ENCODE measurements at regions not wholly inside any gene's neighbourhood (a gene's known extent, or its start where the extent isn't known, plus 50 kb on each side); places are given as distances from the start of the nearest gene placed in this dataset.

- peaks cover 18% of the 10 kb centered on the region for H3K4me1 ChIP-seq (ENCODE audit: insufficient read depth, low read length)
- BruUV-seq (replicated peaks): no TSS peak
- no peaks in the 10 kb centered on the region for H4K20me1 ChIP-seq (ENCODE audit: low read length)
- H3K36me3 ChIP-seq (ENCODE audit: low read depth, low read length): no peaks in the 10 kb centered on the region
- no peak overlapping the region for H3K4me3 ChIP-seq (ENCODE audit: low read length)
- H3K4me2 ChIP-seq (ENCODE audit: low read length): no peak overlapping the region
- no peaks in the 10 kb centered on the region for H3K9me3 ChIP-seq (ENCODE audit: low read length)
- intact Hi-C loops (cut with micrococcal nuclease): no loop called here
- H3K9me2 ChIP-seq (replicated peaks; ENCODE audit: low read length): no peaks in the 10 kb centered on the region
- ChIA-PET POLR2A (ENCODE audit: unreplicated experiment) (no interaction called here), CTCF (no interaction called here)
- no peak for TF ChIP-seq EZH2 (IDR thresholded peaks at IDR 0.05; ENCODE audit: low read length, unreplicated experiment)
- no peak for TF ChIP-seq EZH2phosphoT487 (IDR thresholded peaks at IDR 0.05; ENCODE audit: borderline replicate concordance, low read length)
- no peak for TF ChIP-seq CTCF (conservative IDR thresholded peaks at IDR 0.05; ENCODE audit: low read depth, low read length)
- H2AFZ ChIP-seq (ENCODE audit: low read length): no peak overlapping the region
- DNase-seq: no peak
- no peak overlapping the region for H3K27ac ChIP-seq (ENCODE audit: low read length)
- H3K9ac ChIP-seq (ENCODE audit: low read length): no peak overlapping the region
- no peak for ATAC-seq
- no peaks in the 10 kb centered on the region for H3K27me3 ChIP-seq (ENCODE audit: low read length)
- H3F3A ChIP-seq (ENCODE audit: low read length, unreplicated experiment): no peaks in the 10 kb centered on the region
- no peaks in the 10 kb centered on the region for H3K79me2 ChIP-seq (ENCODE audit: low read length)
These were observed 215.3 kb downstream of the TTC32 start for GRCh38 chr2:19686439-19686838.

DNA sequence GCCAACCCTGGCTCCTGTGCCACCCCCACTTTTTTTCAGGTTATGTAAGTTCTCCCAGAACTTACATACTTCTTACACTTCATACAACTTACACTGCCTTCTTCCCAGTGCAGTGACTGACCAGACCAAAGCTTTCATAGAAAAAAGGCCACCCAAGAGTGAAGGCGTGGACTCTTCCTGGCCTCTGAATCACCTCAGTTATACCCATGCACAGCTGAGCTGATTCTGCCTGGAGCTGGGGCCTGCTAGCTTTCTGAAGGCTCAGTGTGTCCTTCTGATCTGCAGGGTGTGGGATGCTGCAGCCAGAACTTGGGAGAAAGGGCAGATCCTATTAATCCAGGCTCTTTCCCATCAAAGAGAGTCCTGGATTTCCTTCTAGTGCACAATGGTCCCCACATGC is 216.1 kb downstream of the TTC32 start:
- no peaks in the 10 kb centered on the region for H3F3A ChIP-seq (ENCODE audit: low read length, unreplicated experiment)
- H3K4me2 ChIP-seq (ENCODE audit: low read length): no peak overlapping the region
- BruUV-seq (replicated peaks): no TSS peak
- H3K4me3 ChIP-seq (ENCODE audit: low read length): no peak overlapping the region
- no peaks in the 10 kb centered on the region for H4K20me1 ChIP-seq (ENCODE audit: low read length)
- no peaks in the 10 kb centered on the region for H3K9me3 ChIP-seq (ENCODE audit: low read length)
- ATAC-seq: peak; percentile 63
- no peaks in the 10 kb centered on the region for H3K27me3 ChIP-seq (ENCODE audit: low read length)
- no peaks in the 10 kb centered on the region for H3K36me3 ChIP-seq (ENCODE audit: low read depth, low read length)
- H3K79me2 ChIP-seq (ENCODE audit: low read length): no peaks in the 10 kb centered on the region
- peaks cover 18% of the 10 kb centered on the region for H3K4me1 ChIP-seq (ENCODE audit: insufficient read depth, low read length)
- ChIA-PET POLR2A (ENCODE audit: unreplicated experiment) (interaction anchor here (0.6 kb wide), 1 partner anchor 227 kb away, joined by 3 read pairs; no protein-coding TSS in a partner anchor), CTCF (no interaction called here)
- no peak overlapping the region for H3K27ac ChIP-seq (ENCODE audit: low read length)
- intact Hi-C loops (cut with micrococcal nuclease): no loop called here
- H3K9ac ChIP-seq (ENCODE audit: low read length): no peak overlapping the region
- no peak for DNase-seq
- TF ChIP-seq EZH2 (IDR thresholded peaks at IDR 0.05; ENCODE audit: low read length, unreplicated experiment) (no peak), EZH2phosphoT487 (IDR thresholded peaks at IDR 0.05; ENCODE audit: borderline replicate concordance, low read length) (no peak), CTCF (conservative IDR thresholded peaks at IDR 0.05; ENCODE audit: low read depth, low read length) (no peak)
- no peak overlapping the region for H2AFZ ChIP-seq (ENCODE audit: low read length)
- H3K9me2 ChIP-seq (replicated peaks; ENCODE audit: low read length): no peaks in the 10 kb centered on the region

DNA sequence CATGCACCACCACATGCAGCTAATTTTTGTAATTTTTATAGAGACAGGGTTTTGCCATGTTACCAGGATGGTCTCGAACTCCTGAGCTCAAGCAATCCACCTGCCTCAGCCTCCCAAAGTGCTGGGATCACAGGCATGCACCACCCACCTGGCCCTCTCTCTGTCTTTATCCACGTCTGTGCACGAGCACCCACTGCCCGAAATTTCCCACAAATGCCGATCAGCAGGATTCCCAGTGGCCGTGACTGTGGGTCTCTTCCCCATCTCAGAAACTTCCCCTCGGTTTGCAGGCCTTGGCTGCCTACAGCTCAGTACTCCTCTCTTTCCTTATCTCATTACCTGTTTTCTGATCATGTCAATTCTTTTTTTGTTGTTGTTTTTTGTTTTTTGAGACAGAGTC is 217.3 kb downstream of the TTC32 start:
- Histone ChIP-seq H2AFZ (ENCODE audit: low read length) (no peak overlapping the region), H3K4me3 (ENCODE audit: low read length) (no peak overlapping the region), H3K9ac (ENCODE audit: low read length) (no peak overlapping the region), H3K79me2 (ENCODE audit: low read length) (no peaks in the 10 kb centered on the region), H3K9me3 (ENCODE audit: low read length) (no peaks in the 10 kb centered on the region), H3K4me1 (ENCODE audit: insufficient read depth, low read length) (peaks cover 18% of the 10 kb centered on the region), H4K20me1 (ENCODE audit: low read length) (no peaks in the 10 kb centered on the region), H3K27me3 (ENCODE audit: low read length) (no peaks in the 10 kb centered on the region), H3K27ac (ENCODE audit: low read length) (no peak overlapping the region), H3K36me3 (ENCODE audit: low read depth, low read length) (no peaks in the 10 kb centered on the region), H3K9me2 (replicated peaks; ENCODE audit: low read length) (no peaks in the 10 kb centered on the region), H3F3A (ENCODE audit: low read length, unreplicated experiment) (no peaks in the 10 kb centered on the region), H3K4me2 (ENCODE audit: low read length) (no peak overlapping the region)
- TF ChIP-seq EZH2 (IDR thresholded peaks at IDR 0.05; ENCODE audit: low read length, unreplicated experiment) (no peak), EZH2phosphoT487 (IDR thresholded peaks at IDR 0.05; ENCODE audit: borderline replicate concordance, low read length) (no peak), CTCF (conservative IDR thresholded peaks at IDR 0.05; ENCODE audit: low read depth, low read length) (no peak)
- ATAC-seq (no peak), DNase-seq (no peak)
- ChIA-PET CTCF (no interaction called here), POLR2A (ENCODE audit: unreplicated experiment) (interaction anchor here (0.6 kb wide), 1 partner anchor 352 kb away, joined by 5 read pairs; no protein-coding TSS in a partner anchor)
- BruUV-seq (replicated peaks): no TSS peak
- intact Hi-C loops (cut with micrococcal nuclease): loop anchor here (5.0 kb wide), 1 partner anchor 78 kb away; no protein-coding TSS in a partner anchor

Measured in PC-3 (cell line).